ENCODE measurements at regions not wholly inside any gene's neighbourhood (a gene's known extent, or its start where the extent isn't known, plus 50 kb on each side); places are given as distances from the start of the nearest gene placed in this dataset.

DNA sequence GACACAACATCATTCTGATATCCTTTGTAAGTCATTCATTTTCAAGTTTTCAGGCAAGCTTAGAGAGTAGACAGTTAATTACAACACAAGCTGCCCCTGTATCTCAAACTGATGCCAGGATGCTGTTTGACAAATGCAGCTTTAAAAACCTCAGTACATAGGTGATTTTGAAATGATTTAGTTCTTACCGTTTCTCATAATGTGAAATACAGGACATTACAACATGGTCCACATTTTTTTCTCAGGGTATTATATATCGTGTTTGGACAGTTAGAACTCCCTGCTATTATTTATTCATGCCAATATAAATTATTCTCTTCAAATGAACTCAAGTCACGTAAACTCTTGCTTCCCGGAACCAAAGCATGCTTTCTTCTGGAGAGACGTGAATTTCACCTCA, 1013.9 kb downstream of the EPHA3 start:
- H3K9me3 Mint-ChIP-seq: peaks cover 8% of the 10 kb centered on the region
- TF ChIP-seq, protein P1, sequence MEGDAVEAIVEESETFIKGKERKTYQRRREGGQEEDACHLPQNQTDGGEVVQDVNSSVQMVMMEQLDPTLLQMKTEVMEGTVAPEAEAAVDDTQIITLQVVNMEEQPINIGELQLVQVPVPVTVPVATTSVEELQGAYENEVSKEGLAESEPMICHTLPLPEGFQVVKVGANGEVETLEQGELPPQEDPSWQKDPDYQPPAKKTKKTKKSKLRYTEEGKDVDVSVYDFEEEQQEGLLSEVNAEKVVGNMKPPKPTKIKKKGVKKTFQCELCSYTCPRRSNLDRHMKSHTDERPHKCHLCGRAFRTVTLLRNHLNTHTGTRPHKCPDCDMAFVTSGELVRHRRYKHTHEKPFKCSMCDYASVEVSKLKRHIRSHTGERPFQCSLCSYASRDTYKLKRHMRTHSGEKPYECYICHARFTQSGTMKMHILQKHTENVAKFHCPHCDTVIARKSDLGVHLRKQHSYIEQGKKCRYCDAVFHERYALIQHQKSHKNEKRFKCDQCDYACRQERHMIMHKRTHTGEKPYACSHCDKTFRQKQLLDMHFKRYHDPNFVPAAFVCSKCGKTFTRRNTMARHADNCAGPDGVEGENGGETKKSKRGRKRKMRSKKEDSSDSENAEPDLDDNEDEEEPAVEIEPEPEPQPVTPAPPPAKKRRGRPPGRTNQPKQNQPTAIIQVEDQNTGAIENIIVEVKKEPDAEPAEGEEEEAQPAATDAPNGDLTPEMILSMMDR (IDR thresholded peaks at IDR 0.05; ENCODE audit: unreplicated experiment): no peak
- no peak overlapping the region for H3K27ac Mint-ChIP-seq
- no peak for DNase-seq (ENCODE audit: low spot score in 2 of 2, unreplicated experiment in 2 of 2)
- no peaks in the 10 kb centered on the region for H3K27me3 Mint-ChIP-seq (ENCODE audit: low read depth)
- no peak overlapping the region for H3K4me3 Mint-ChIP-seq
- H3K36me3 Mint-ChIP-seq: peaks cover 4% of the 10 kb centered on the region
- H3K4me1 Mint-ChIP-seq: peaks cover 16% of the 10 kb centered on the region

DNA sequence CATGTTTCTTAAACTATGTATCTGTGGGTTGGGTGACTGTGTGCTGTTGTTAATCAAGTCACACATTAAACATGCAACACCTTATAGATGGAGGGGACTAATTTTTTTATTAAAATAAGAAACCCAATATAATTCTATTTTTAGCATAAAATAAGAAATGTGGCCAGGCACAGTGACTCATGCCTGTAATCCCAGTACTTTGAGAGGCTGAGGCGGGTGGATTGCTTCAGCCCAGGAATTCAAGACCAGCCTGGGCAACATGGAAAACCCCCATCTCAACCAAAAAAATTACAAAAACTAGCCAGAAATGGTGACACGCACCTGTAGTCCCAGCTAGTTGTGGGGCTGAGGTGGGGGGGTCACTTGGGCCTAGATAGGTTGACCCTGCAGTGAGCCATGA, 1021.0 kb downstream of the EPHA3 start:
- Mint-ChIP-seq H3K27ac (no peak overlapping the region), H3K36me3 (peaks cover 8% of the 10 kb centered on the region), H3K4me3 (no peak overlapping the region), H3K4me1 (peaks cover 10% of the 10 kb centered on the region), H3K27me3 (ENCODE audit: low read depth) (no peaks in the 10 kb centered on the region), H3K9me3 (peaks cover 19% of the 10 kb centered on the region)
- no peak for DNase-seq (ENCODE audit: low spot score in 2 of 2, unreplicated experiment in 2 of 2)
- TF ChIP-seq, protein P1 (IDR thresholded peaks at IDR 0.05; ENCODE audit: unreplicated experiment): no peak

DNA sequence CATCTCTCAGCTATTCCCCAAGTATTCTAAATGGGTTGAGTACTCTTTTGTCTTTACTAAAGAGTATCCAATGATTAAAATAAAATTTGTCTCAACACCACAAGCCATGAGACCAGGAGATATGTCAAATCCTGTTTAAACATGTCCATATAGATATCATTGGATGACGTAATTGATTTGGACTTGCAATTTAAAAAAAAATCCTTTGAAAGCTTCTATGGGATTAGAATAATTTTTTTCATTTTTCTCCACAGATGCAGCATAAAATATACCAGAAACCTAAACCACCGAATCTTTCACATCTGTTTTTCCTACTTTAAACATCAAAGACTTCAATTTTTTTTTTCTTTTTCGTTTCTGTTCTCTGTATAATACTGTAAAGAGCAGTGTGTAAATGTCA, 1022.3 kb downstream of the EPHA3 start:
- Mint-ChIP-seq H3K4me1 (peaks cover 11% of the 10 kb centered on the region), H3K36me3 (peaks cover 8% of the 10 kb centered on the region), H3K27me3 (ENCODE audit: low read depth) (no peaks in the 10 kb centered on the region), H3K27ac (no peak overlapping the region), H3K9me3 (peaks cover 19% of the 10 kb centered on the region), H3K4me3 (no peak overlapping the region)
- TF ChIP-seq, protein P1 (IDR thresholded peaks at IDR 0.05; ENCODE audit: unreplicated experiment): no peak
- no peak for DNase-seq (ENCODE audit: low spot score in 2 of 2, unreplicated experiment in 2 of 2)

DNA sequence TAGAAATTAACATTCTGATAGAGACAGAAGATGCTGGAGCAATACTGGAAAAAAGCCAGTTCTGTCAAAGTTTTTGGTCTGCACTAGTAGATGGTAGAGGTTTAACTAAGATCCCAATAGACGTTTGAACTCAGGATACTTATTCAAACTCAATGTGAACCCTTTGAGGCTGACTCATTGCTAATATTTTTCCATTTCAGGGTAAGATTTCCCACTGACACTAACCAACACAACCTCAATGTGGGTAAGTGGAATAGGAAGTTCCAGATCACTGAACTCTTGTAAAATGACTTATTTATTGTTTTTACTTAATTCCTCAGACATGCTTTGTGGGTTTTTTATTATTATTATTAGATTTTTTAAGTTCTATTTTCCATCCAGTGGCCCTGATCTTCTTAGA, 1024.8 kb downstream of the EPHA3 start:
- Mint-ChIP-seq H3K27ac (no peak overlapping the region), H3K27me3 (ENCODE audit: low read depth) (no peaks in the 10 kb centered on the region), H3K4me3 (no peak overlapping the region), H3K4me1 (peaks cover 17% of the 10 kb centered on the region), H3K9me3 (peaks cover 2% of the 10 kb centered on the region), H3K36me3 (no peaks in the 10 kb centered on the region)
- DNase-seq (ENCODE audit: low spot score in 2 of 2, unreplicated experiment in 2 of 2): no peak
- TF ChIP-seq, protein P1 (IDR thresholded peaks at IDR 0.05; ENCODE audit: unreplicated experiment): no peak

DNA sequence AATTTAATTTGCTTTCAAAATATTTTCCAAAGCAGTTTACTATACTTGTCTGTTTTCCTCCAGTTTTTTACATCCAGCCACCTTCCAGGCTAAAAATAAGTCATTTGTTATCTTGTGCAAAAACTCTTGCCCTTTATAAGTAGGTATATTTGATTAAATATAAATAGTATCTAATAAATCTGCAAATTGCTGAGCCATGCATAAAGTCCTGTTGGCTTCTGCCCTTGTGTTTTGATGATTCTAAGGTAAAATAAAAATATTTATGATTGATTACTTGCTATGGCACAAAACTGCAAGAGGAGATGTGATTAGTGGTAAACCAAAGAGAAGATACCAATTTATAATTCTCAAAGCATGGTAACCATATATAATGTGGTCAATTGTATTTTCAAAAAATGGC, 1026.7 kb downstream of the EPHA3 start:
- DNase-seq (ENCODE audit: low spot score in 2 of 2, unreplicated experiment in 2 of 2): no peak
- H3K9me3 Mint-ChIP-seq: no peaks in the 10 kb centered on the region
- H3K36me3 Mint-ChIP-seq: no peaks in the 10 kb centered on the region
- no peak overlapping the region for H3K27ac Mint-ChIP-seq
- peaks cover 17% of the 10 kb centered on the region for H3K4me1 Mint-ChIP-seq
- TF ChIP-seq, protein P1 (IDR thresholded peaks at IDR 0.05; ENCODE audit: unreplicated experiment): no peak
- H3K4me3 Mint-ChIP-seq: no peak overlapping the region
- no peaks in the 10 kb centered on the region for H3K27me3 Mint-ChIP-seq (ENCODE audit: low read depth)
